ENCODE measurements at regions not wholly inside any gene's neighbourhood (a gene's known extent, or its start where the extent isn't known, plus 50 kb on each side); places are given as distances from the start of the nearest gene placed in this dataset.
"Not testable (repeated sequence)": the region's sequence is repeated elsewhere in the genome, so short reads cannot be mapped to it uniquely, and the experiment has no call there.

- no peak for DNase-seq (ENCODE audit: extremely low read depth, low read depth)
- no peak overlapping the region for H3K4me3 ChIP-seq (replicated peaks; ENCODE audit: low read depth, low read length)
- no peak for TF ChIP-seq CTCF (IDR thresholded peaks at IDR 0.05; ENCODE audit: low read depth, low read length, missing control alignments)
These were observed 225.2 kb upstream of the SETMAR start for GRCh38 chr3:4077950-4078349.

DNA sequence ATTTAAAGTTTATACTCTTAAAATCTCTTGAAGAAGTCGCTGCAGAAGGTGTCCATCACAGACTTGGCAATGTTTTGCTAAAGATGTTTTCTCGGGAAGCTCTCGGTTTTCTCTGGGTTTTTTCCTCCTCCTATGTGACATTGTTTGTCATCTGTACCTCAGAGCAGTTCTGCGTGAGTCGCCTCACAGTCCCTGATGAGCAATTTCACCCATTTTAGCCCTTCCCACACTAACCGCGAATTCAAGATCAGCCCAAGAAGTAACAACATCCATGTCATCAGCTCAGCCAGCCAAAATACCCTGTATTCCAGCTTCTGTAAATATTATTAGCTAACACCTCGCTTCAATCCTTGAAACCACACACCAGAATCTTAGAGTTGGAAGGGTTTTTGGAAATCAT lies 224.3 kb upstream of the SETMAR start:
- H3K4me3 ChIP-seq (replicated peaks; ENCODE audit: low read depth, low read length) = no peak overlapping the region
- DNase-seq (ENCODE audit: extremely low read depth, low read depth) = no peak
- no peak for TF ChIP-seq CTCF (IDR thresholded peaks at IDR 0.05; ENCODE audit: low read depth, low read length, missing control alignments)

- H3K4me3 ChIP-seq (replicated peaks; ENCODE audit: low read depth, low read length) = no peak overlapping the region
- TF ChIP-seq CTCF (IDR thresholded peaks at IDR 0.05; ENCODE audit: low read depth, low read length, missing control alignments) = no peak
- no peak for DNase-seq (ENCODE audit: extremely low read depth, low read depth)
These were observed 223.6 kb upstream of the SETMAR start for GRCh38 chr3:4079339-4080195.

DNA sequence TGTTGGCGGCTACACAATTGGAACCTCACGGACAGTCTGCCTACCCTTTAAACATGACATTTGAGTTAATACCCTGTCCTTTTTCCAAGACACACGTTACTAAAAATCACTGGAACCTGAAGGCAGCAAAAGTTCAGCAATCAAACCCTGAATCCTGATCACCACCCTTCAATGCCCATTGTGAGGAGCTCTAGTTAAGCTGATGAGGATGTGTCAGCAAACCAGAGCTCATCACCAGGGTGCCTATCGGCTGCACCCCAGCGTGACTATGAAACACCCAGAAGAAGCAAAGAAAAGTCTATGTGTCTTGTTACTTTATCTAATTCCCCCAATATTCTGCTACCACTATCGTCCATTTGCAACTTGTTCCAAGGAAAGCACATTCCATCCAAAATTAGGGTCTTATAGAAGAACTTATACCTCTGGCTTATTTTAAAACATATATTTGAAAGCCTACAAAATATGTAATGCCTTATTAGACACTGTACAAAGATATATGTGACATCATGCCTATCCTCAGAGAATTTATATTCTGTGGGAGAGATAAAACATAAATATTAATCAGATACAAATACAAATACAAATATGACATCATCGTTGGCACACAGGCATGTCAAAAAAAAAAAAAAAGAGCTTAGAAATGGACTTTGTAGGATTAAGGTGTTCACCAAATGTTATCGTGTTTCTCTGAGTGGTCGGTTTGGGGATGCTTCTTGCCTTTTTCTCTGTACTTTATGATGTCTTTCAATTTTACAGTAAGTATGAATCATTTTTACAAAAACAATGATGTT lies 219.7 kb upstream of the SETMAR start:
- H3K4me3 ChIP-seq (replicated peaks; ENCODE audit: low read depth, low read length) = no peak overlapping the region
- TF ChIP-seq CTCF (IDR thresholded peaks at IDR 0.05; ENCODE audit: low read depth, low read length, missing control alignments) = no peak
- no peak for DNase-seq (ENCODE audit: extremely low read depth, low read depth)

DNA sequence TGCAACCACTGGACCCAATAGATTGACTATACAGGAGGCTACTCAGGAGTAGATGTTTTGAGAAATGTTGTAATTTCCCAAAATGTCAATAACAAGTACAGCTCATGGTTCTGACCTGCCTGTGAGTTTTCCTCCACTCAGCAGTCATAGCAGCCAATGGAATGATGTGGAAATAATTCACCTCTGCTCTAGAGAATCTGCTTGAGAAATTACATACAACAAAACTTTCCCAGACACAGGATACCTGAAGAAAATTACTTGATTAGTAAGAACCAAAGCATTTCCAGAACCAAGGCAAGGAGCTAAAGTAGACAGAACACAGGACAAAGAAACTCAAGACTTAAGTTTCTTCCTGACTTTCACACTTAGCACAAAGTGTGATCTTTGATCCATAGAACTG lies 218.9 kb upstream of the SETMAR start:
- no peak overlapping the region for H3K4me3 ChIP-seq (replicated peaks; ENCODE audit: low read depth, low read length)
- TF ChIP-seq CTCF (IDR thresholded peaks at IDR 0.05; ENCODE audit: low read depth, low read length, missing control alignments) = no peak
- no peak for DNase-seq (ENCODE audit: extremely low read depth, low read depth)

GRCh38 chr3:4086662-4087061 lies 216.5 kb upstream of the SETMAR start:
- not testable (repeated sequence) for H3K4me3 ChIP-seq (replicated peaks; ENCODE audit: low read depth, low read length); DNase-seq (ENCODE audit: extremely low read depth, low read depth)

DNA sequence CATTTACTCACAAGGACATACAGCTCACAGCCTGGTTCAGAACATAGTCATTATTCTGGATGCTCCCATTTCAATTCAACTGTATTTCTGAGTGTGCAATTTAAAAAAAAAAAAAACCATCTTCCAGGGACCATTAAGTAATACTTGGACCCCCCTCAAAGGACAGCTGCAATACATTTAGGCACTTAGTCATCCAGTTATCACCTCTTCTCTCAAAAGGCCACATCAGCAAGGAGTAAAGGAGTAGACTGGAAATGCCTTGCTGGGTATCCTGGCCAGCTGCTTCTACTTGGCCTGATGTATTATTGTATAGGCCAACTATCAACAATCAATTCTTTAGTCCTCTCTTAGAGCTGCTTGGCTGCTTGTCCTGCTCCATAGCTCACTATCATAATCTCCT lies 211.4 kb upstream of the SETMAR start:
- H3K4me3 ChIP-seq (replicated peaks; ENCODE audit: low read depth, low read length) = no peak overlapping the region
- no peak for TF ChIP-seq CTCF (IDR thresholded peaks at IDR 0.05; ENCODE audit: low read depth, low read length, missing control alignments)
- no peak for DNase-seq (ENCODE audit: extremely low read depth, low read depth)
